PC-3 (cell line): ENCODE measurements at regions not wholly inside any gene's neighbourhood (a gene's known extent, or its start where the extent isn't known, plus 50 kb on each side); places are given as distances from the start of the nearest gene placed in this dataset.

Experiments
- ATAC-seq: fragments of 200-7000 bp; cut with Tn5 transposase; 2 replicates; pipeline ENCODE4 v1.9.1; 2020; ENCODE audit warnings: mild to moderate bottlenecking, moderate library complexity
- BruUV-seq: library from RNA; stranded (reverse); fragments of 400-500 nt; replicated peaks from 2 replicates; lab custom pipeline; 2021; lab: Mats Ljungman, UMichigan
- CTCF ChIA-PET: fragments of 300-600 bp; sonication (Branson Sonifier 250); formaldehyde crosslinking; loops from one replicate; lab custom pipeline; 2022; ENCODE audit warnings: antibody characterized with exemption; lab: Charles Lee
- POLR2A ChIA-PET: fragments of 300-600 bp; sonication (Branson Sonifier 250); formaldehyde crosslinking; loops from one replicate; lab custom pipeline; 2022; ENCODE audit warnings: antibody characterized with exemption; ENCODE audit not compliant: unreplicated experiment; lab: Charles Lee
- DNase-seq: peaks from one replicate; pipeline ENCODE4 v3.0.0-alpha.2; 2015
- H2AFZ ChIP-seq: fragments of 300-600 bp; sonication (generic); 2 replicates; pipeline ENCODE4 v1.6.0; 2016; ENCODE audit warnings: antibody characterized with exemption, low read length
- H3F3A ChIP-seq: fragments of 300-600 bp; sonication (generic); one replicate; pipeline ENCODE4 v1.6.0; 2017; ENCODE audit warnings: antibody characterized with exemption, low read length, control low read depth, mild to moderate bottlenecking; ENCODE audit not compliant: unreplicated experiment
- H3K27ac ChIP-seq: fragments of 300-600 bp; sonication (generic); 2 replicates; pipeline ENCODE4 v1.5.1; 2016; ENCODE audit warnings: mild to moderate bottlenecking, low read length
- H3K27me3 ChIP-seq: fragments of 300-600 bp; sonication (generic); 2 replicates; pipeline ENCODE4 v1.6.1; 2016; ENCODE audit warnings: low read length, mixed read lengths
- H3K36me3 ChIP-seq: fragments of 300-600 bp; sonication (generic); 2 replicates; pipeline ENCODE4 v1.6.1; 2016; ENCODE audit warnings: low read depth, mixed run types, low read length, mixed read lengths
- H3K4me1 ChIP-seq: fragments of 300-600 bp; sonication (generic); 2 replicates; pipeline ENCODE4 v1.5.1; 2016; ENCODE audit warnings: low read length; ENCODE audit not compliant: insufficient read depth
- H3K4me2 ChIP-seq: fragments of 300-600 bp; sonication (generic); 2 replicates; pipeline ENCODE4 v1.6.0; 2016; ENCODE audit warnings: low read length
- H3K4me3 ChIP-seq: fragments of 300-600 bp; sonication (generic); 2 replicates; pipeline ENCODE4 v1.5.1; 2016; ENCODE audit warnings: mild to moderate bottlenecking, low read length, mixed read lengths
- H3K79me2 ChIP-seq: fragments of 300-600 bp; sonication (generic); 2 replicates; pipeline ENCODE4 v1.6.1; 2017; ENCODE audit warnings: low read length, mixed read lengths
- H3K9ac ChIP-seq: fragments of 300-600 bp; sonication (generic); 2 replicates; pipeline ENCODE4 v1.6.0; 2016; ENCODE audit warnings: mild to moderate bottlenecking, low read length
- H3K9me2 ChIP-seq: fragments of 300-600 bp; sonication (generic); replicated peaks from 2 replicates; pipeline ENCODE4 v1.6.1; 2016; ENCODE audit warnings: mixed run types, low read length, mixed read lengths
- H3K9me3 ChIP-seq: fragments of 300-600 bp; sonication (generic); 2 replicates; pipeline ENCODE4 v1.6.1; 2016; ENCODE audit warnings: low read length, mixed read lengths
- H4K20me1 ChIP-seq: fragments of 300-600 bp; sonication (generic); 2 replicates; pipeline ENCODE4 v1.6.1; 2016; ENCODE audit warnings: low read length, mixed read lengths
- EZH2 ChIP-seq: fragments of 300-600 bp; sonication (generic); IDR thresholded peaks from one replicate; pipeline ENCODE4 v1.6.1; 2017; ENCODE audit warnings: antibody characterized with exemption, mild to moderate bottlenecking, low read length; ENCODE audit not compliant: unreplicated experiment
- EZH2phosphoT487 ChIP-seq: fragments of 300-600 bp; sonication (generic); IDR thresholded peaks from 2 replicates; pipeline ENCODE4 v1.6.1; 2018; ENCODE audit warnings: mild to moderate bottlenecking, antibody characterized with exemption, low read length, borderline replicate concordance
- intact Hi-C: fragments of 100-400 bp; cut with micrococcal nuclease; formaldehyde crosslinking; loops from 2 replicates; pipeline ENCODE4 v1.9.0; 2023
- TF ChIP-seq, protein P1 (sequence below): fragments of 300-600 bp; sonication (generic); conservative IDR thresholded peaks from 2 replicates; pipeline ENCODE4 v1.5.1; 2017; ENCODE audit warnings: antibody characterized with exemption, low read depth, mild to moderate bottlenecking, low read length

GRCh38 chr2:65915273-65915672 lies 482.9 kb upstream of the SPRED2 start:
- CTCF ChIA-PET = no interaction called here
- H3F3A ChIP-seq = no peaks in the 10 kb centered on the region
- no peak overlapping the region for H3K4me3 ChIP-seq
- peaks cover 51% of the 10 kb centered on the region for H3K27me3 ChIP-seq
- no peak overlapping the region for H3K4me2 ChIP-seq
- H3K27ac ChIP-seq = no peak overlapping the region
- H3K9ac ChIP-seq = no peak overlapping the region
- no peaks in the 10 kb centered on the region for H3K4me1 ChIP-seq
- DNase-seq = no peak
- no peak overlapping the region for H2AFZ ChIP-seq
- no peaks in the 10 kb centered on the region for H3K9me2 ChIP-seq
- ATAC-seq = no peak
- POLR2A ChIA-PET = no interaction called here
- no peaks in the 10 kb centered on the region for H3K9me3 ChIP-seq
- H4K20me1 ChIP-seq = no peaks in the 10 kb centered on the region
- no peaks in the 10 kb centered on the region for H3K79me2 ChIP-seq
- intact Hi-C loops = no loop called here
- TF ChIP-seq EZH2phosphoT487 = no peak
- no peak for TF ChIP-seq EZH2
- TF ChIP-seq, protein P1, sequence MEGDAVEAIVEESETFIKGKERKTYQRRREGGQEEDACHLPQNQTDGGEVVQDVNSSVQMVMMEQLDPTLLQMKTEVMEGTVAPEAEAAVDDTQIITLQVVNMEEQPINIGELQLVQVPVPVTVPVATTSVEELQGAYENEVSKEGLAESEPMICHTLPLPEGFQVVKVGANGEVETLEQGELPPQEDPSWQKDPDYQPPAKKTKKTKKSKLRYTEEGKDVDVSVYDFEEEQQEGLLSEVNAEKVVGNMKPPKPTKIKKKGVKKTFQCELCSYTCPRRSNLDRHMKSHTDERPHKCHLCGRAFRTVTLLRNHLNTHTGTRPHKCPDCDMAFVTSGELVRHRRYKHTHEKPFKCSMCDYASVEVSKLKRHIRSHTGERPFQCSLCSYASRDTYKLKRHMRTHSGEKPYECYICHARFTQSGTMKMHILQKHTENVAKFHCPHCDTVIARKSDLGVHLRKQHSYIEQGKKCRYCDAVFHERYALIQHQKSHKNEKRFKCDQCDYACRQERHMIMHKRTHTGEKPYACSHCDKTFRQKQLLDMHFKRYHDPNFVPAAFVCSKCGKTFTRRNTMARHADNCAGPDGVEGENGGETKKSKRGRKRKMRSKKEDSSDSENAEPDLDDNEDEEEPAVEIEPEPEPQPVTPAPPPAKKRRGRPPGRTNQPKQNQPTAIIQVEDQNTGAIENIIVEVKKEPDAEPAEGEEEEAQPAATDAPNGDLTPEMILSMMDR = no peak
- H3K36me3 ChIP-seq = no peaks in the 10 kb centered on the region
- BruUV-seq = no TSS peak

DNA sequence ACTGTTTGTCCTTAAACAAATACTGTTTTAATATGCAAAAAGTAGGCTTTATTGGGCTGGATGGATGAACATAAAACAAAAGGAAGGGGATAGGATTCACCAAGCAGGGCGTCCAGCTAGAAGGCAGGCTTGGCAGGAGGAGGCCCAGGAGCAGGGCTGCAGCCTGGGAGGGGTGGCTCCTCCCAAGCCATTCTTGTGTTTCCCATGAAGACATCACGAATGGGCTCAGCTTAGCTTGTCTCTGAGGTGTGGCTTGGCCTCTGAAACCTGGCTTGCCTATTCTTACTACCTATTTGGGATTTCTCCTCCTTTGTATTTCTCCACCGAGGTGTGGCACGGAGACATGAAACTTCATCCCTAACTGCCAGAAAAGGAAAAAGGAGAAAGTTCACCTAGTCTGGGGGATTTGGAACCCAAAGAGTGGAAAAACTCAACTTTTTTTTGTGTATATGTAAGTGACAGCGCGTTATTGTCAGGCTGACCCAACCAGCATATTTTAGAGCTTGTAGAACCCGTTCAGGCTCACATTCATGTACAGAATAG lies 481.9 kb upstream of the SPRED2 start:
- H3K4me2 ChIP-seq = no peak overlapping the region
- H3K36me3 ChIP-seq = no peaks in the 10 kb centered on the region
- H2AFZ ChIP-seq = no peak overlapping the region
- no peak overlapping the region for H3K4me3 ChIP-seq
- intact Hi-C loops = no loop called here
- H3K9me2 ChIP-seq = no peaks in the 10 kb centered on the region
- no peaks in the 10 kb centered on the region for H3F3A ChIP-seq
- no peak overlapping the region for H3K27ac ChIP-seq
- no peaks in the 10 kb centered on the region for H3K9me3 ChIP-seq
- H3K79me2 ChIP-seq = no peaks in the 10 kb centered on the region
- no peak overlapping the region for H3K9ac ChIP-seq
- POLR2A ChIA-PET = no interaction called here
- ATAC-seq (no peak), DNase-seq (no peak)
- TF ChIP-seq EZH2 (no peak), EZH2phosphoT487 (no peak)
- TF ChIP-seq, protein P1 = no peak
- peaks cover 52% of the 10 kb centered on the region for H3K27me3 ChIP-seq
- BruUV-seq = no TSS peak
- H3K4me1 ChIP-seq = no peaks in the 10 kb centered on the region
- CTCF ChIA-PET = interaction anchor here (0.5 kb wide), 1 partner anchor 1124 kb away, joined by 3 read pairs; no protein-coding TSS in a partner anchor
- H4K20me1 ChIP-seq = no peaks in the 10 kb centered on the region

- Histone ChIP-seq H3K9ac (no peak overlapping the region), H3F3A (no peaks in the 10 kb centered on the region), H3K79me2 (no peaks in the 10 kb centered on the region), H3K27ac (no peak overlapping the region), H3K4me1 (no peaks in the 10 kb centered on the region), H3K9me3 (no peaks in the 10 kb centered on the region), H2AFZ (no peak overlapping the region), H3K4me2 (no peak overlapping the region), H3K27me3 (peaks cover 52% of the 10 kb centered on the region), H3K4me3 (no peak overlapping the region), H4K20me1 (no peaks in the 10 kb centered on the region), H3K36me3 (no peaks in the 10 kb centered on the region), H3K9me2 (no peaks in the 10 kb centered on the region)
- CTCF ChIA-PET = interaction anchor here (0.5 kb wide), 1 partner anchor 1124 kb away, joined by 3 read pairs; no protein-coding TSS in a partner anchor
- no peak for ATAC-seq
- no peak for DNase-seq
- POLR2A ChIA-PET = no interaction called here
- TF ChIP-seq, protein P1 = no peak
- TF ChIP-seq EZH2phosphoT487 (no peak), EZH2 (no peak)
- no TSS peak for BruUV-seq
- intact Hi-C loops = no loop called here
These were observed 481.4 kb upstream of the SPRED2 start for GRCh38 chr2:65913813-65914212.
